ENCODE measurements at regions not wholly inside any gene's neighbourhood (a gene's known extent, or its start where the extent isn't known, plus 50 kb on each side); places are given as distances from the start of the nearest gene placed in this dataset.
A peak's percentile ranks its signal among the peaks of the same experiment; 100 is the strongest.

DNA sequence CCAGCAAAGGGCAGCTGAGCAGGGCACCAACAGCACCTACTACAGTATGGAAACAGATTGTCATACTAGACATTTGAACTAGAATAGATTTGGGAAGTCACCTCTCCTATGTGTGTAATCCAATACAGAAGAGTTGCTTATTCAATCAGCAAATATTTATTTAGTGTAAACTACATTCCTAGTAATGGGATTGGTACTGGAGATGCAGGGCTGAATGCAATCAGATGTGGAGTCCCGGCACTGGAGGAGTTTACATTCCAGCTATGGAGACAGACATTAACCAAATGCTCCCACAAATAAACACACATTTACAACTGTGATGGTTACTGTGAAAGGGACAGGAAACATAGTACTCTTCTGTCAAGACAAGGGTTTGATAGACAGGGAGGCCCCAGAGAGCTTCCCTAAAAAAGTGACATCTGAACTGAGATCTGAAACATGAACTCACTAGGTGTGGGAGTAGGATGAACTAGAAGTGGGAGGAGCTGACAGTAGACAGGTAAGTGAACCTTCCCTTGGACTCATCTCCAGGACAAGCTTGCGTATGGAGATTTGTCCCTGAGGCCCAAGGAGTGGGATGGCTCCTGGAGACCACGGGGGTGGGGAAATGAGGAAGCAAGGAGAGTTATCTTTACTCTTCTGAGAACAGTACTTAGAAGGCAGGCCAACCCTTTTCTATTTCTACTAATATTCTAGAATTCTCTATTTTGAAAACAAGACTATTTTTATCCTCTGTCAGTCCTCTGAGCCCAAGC lies 420.5 kb downstream of the MAFB start:
- Histone ChIP-seq H3K27me3 (ENCODE audit: insufficient read depth, low read length, poor library complexity, severe bottlenecking) (no peaks in the 10 kb centered on the region), H2AFZ (ENCODE audit: low read length) (no peak overlapping the region), H3K9me2 (replicated peaks; ENCODE audit: low read depth, low read length) (no peaks in the 10 kb centered on the region), H3K79me2 (ENCODE audit: insufficient read depth, low read length) (no peaks in the 10 kb centered on the region), H3K4me2 (ENCODE audit: low read depth, low read length, poor library complexity, severe bottlenecking) (no peak overlapping the region), H4K20me1 (ENCODE audit: insufficient read depth, low read length, poor library complexity, severe bottlenecking) (no peaks in the 10 kb centered on the region), H3F3A (ENCODE audit: low read depth) (no peaks in the 10 kb centered on the region), H3K36me3 (ENCODE audit: insufficient read depth, low read length) (no peaks in the 10 kb centered on the region), H3K9ac (ENCODE audit: low read depth, low read length, poor library complexity, severe bottlenecking) (no peak overlapping the region), H3K4me3 (ENCODE audit: low read length, poor library complexity, severe bottlenecking) (no peak overlapping the region), H3K9me3 (ENCODE audit: insufficient read depth, low read depth, low read length) (no peaks in the 10 kb centered on the region), H3K4me1 (ENCODE audit: insufficient read depth, low read length, poor library complexity, severe bottlenecking) (peaks cover 2% of the 10 kb centered on the region)
- no peak for TF ChIP-seq EZH2phosphoT487 (IDR thresholded peaks at IDR 0.05; ENCODE audit: borderline replicate concordance)
- no peak for TF ChIP-seq CTCF (conservative IDR thresholded peaks at IDR 0.05; ENCODE audit: low read length)

DNA sequence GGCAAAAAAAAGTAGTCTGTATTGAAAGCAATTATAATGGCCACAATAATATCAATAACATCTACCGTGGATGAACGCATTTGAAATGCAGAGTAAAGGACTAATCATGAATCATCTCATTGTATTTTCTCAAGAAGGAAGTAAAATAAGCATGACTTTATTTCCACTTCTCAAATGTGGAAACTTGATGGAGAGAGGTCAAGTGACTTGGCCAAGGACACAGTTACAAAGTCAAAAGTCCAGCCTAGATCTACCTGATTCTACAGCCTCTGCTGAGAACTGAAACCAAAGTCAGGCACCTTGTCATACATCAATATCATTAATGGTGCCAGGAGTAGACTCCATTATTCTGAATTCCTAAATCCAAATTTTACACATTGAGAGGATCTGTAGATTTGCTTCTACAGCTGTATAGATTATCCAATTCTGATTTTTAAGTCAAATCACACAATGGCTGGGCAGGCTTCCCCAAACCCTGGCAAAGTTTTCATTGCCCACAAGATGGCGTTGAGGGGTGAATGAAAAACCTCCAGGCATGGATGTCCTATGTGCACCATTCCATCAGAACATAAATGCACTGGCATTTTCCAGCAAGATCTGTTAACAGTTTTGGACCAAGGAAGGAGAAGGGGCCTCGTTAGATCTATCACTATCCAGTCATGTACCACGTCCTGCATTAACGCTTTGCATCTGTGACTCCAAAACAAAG lies 423.1 kb downstream of the MAFB start:
- TF ChIP-seq CTCF (conservative IDR thresholded peaks at IDR 0.05; ENCODE audit: low read length), result peak; percentile 63
- TF ChIP-seq EZH2phosphoT487 (IDR thresholded peaks at IDR 0.05; ENCODE audit: borderline replicate concordance), result no peak
- Histone ChIP-seq H3K9me2 (replicated peaks; ENCODE audit: low read depth, low read length) (no peaks in the 10 kb centered on the region), H3K4me3 (ENCODE audit: low read length, poor library complexity, severe bottlenecking) (no peak overlapping the region), H4K20me1 (ENCODE audit: insufficient read depth, low read length, poor library complexity, severe bottlenecking) (no peaks in the 10 kb centered on the region), H3K4me1 (ENCODE audit: insufficient read depth, low read length, poor library complexity, severe bottlenecking) (peaks cover 23% of the 10 kb centered on the region), H3F3A (ENCODE audit: low read depth) (peaks cover 5% of the 10 kb centered on the region), H3K9me3 (ENCODE audit: insufficient read depth, low read depth, low read length) (no peaks in the 10 kb centered on the region), H2AFZ (ENCODE audit: low read length) (no peak overlapping the region), H3K27me3 (ENCODE audit: insufficient read depth, low read length, poor library complexity, severe bottlenecking) (no peaks in the 10 kb centered on the region), H3K36me3 (ENCODE audit: insufficient read depth, low read length) (no peaks in the 10 kb centered on the region), H3K4me2 (ENCODE audit: low read depth, low read length, poor library complexity, severe bottlenecking) (no peak overlapping the region), H3K79me2 (ENCODE audit: insufficient read depth, low read length) (no peaks in the 10 kb centered on the region), H3K9ac (ENCODE audit: low read depth, low read length, poor library complexity, severe bottlenecking) (no peak overlapping the region)

GRCh38 chr20:40262219-40262618 lies 426.8 kb downstream of the MAFB start:
- Histone ChIP-seq H3K4me1 (ENCODE audit: insufficient read depth, low read length, poor library complexity, severe bottlenecking) (peaks cover 31% of the 10 kb centered on the region), H3K9ac (ENCODE audit: low read depth, low read length, poor library complexity, severe bottlenecking) (no peak overlapping the region), H3K27me3 (ENCODE audit: insufficient read depth, low read length, poor library complexity, severe bottlenecking) (no peaks in the 10 kb centered on the region), H3K9me2 (replicated peaks; ENCODE audit: low read depth, low read length) (no peaks in the 10 kb centered on the region), H3F3A (ENCODE audit: low read depth) (peaks cover 5% of the 10 kb centered on the region), H3K36me3 (ENCODE audit: insufficient read depth, low read length) (no peaks in the 10 kb centered on the region), H2AFZ (ENCODE audit: low read length) (no peak overlapping the region), H3K9me3 (ENCODE audit: insufficient read depth, low read depth, low read length) (no peaks in the 10 kb centered on the region), H3K4me3 (ENCODE audit: low read length, poor library complexity, severe bottlenecking) (peak overlapping the region; percentile 1), H4K20me1 (ENCODE audit: insufficient read depth, low read length, poor library complexity, severe bottlenecking) (no peaks in the 10 kb centered on the region), H3K79me2 (ENCODE audit: insufficient read depth, low read length) (no peaks in the 10 kb centered on the region), H3K4me2 (ENCODE audit: low read depth, low read length, poor library complexity, severe bottlenecking) (peak overlapping the region; percentile 54)
- TF ChIP-seq CTCF (conservative IDR thresholded peaks at IDR 0.05; ENCODE audit: low read length), result no peak
- TF ChIP-seq EZH2phosphoT487 (IDR thresholded peaks at IDR 0.05; ENCODE audit: borderline replicate concordance), result no peak
